T-helper 17 cell (primary cell): ENCODE measurements at regions not wholly inside any gene's neighbourhood (a gene's known extent, or its start where the extent isn't known, plus 50 kb on each side); places are given as distances from the start of the nearest gene placed in this dataset.
"Not testable (repeated sequence)": the region's sequence is repeated elsewhere in the genome, so short reads cannot be mapped to it uniquely, and the experiment has no call there.

ENCODE experiments used
- ATAC-seq: fragments of 150-1000 bp; cut with Tn5 transposase; 2 replicates; pipeline ENCODE4 v1.10.0; 2021; ENCODE audit warnings: mild to moderate bottlenecking, moderate library complexity
- DNase-seq, 3 donors: peaks; one replicate each; pipeline versions ENCODE4 v3.0.0 to v3.0.0-alpha.2; 2020 to 2021
- H3K9me3 ChIP-seq: one replicate; pipeline ENCODE4 v1.7.0; 2013; ENCODE audit warnings: low read length, mild to moderate bottlenecking; ENCODE audit not compliant: control insufficient read depth, poor library complexity, severe bottlenecking
- H3K27ac Mint-ChIP-seq: one replicate; pipeline ENCODE4 v1.8.0; 2022; ENCODE audit warnings: mild to moderate bottlenecking, moderate library complexity, mixed read lengths
- H3K27me3 Mint-ChIP-seq: one replicate; pipeline ENCODE4 v1.8.0; 2022; ENCODE audit warnings: mixed read lengths
- H3K36me3 Mint-ChIP-seq: one replicate; pipeline ENCODE4 v1.8.0; 2022; ENCODE audit warnings: low read depth, mixed read lengths
- H3K4me1 Mint-ChIP-seq: one replicate; pipeline ENCODE4 v1.8.0; 2022; ENCODE audit warnings: mild to moderate bottlenecking, mixed read lengths
- H3K4me3 Mint-ChIP-seq: one replicate; pipeline ENCODE4 v1.8.0; 2022; ENCODE audit warnings: mild to moderate bottlenecking, moderate library complexity, mixed read lengths

DNA sequence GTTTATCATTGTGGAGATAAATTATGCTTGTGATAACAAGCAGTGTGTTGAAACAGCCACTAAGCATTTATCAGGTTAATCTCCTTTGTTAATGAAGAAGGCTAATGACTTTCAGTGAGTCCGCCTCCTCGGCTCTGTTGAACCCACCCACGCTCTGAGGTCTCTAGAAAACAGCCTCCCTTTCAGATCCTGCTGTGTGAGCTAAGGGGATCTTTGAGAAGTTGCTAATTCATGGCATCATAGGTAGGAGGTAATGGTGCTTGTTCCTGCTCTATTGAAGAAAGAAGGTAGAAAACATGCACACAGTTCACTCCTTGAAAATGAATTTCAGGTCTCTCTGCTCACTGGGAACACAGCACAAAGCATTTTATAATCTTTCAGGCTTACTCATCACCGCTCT is 483.9 kb downstream of the AACS start:
- Mint-ChIP-seq H3K27ac (no peak overlapping the region), H3K27me3 (peaks cover 6% of the 10 kb centered on the region), H3K36me3 (no peaks in the 10 kb centered on the region), H3K4me1 (no peaks in the 10 kb centered on the region), H3K4me3 (no peak overlapping the region)
- peaks cover 3% of the 10 kb centered on the region for H3K9me3 ChIP-seq
- DNase-seq, result no peak
- ATAC-seq, result no peak

DNA sequence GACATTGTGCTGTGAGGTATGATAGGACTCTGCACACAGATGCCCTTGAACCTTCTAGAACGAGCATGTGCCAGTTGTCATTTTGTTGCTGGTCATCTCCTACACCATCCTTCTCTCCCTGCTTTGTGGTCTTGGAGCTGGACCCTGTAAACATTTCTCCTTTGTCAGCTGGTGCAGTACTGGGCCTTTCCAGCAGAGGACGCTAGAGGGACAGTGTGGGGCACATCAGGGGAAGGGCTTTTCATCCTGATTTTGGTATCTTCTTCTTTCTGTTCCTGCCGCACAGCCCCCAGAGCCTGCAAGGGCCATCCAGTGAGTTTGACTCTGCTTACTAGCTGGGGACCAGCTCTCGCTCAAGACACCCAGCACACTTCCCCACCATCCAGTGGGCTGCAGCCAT is 484.6 kb downstream of the AACS start:
- Mint-ChIP-seq H3K27ac (no peak overlapping the region), H3K4me3 (no peak overlapping the region), H3K36me3 (no peaks in the 10 kb centered on the region), H3K27me3 (peaks cover 6% of the 10 kb centered on the region), H3K4me1 (no peaks in the 10 kb centered on the region)
- ATAC-seq (no peak), DNase-seq (no peak)
- H3K9me3 ChIP-seq, result peaks cover 3% of the 10 kb centered on the region

DNA sequence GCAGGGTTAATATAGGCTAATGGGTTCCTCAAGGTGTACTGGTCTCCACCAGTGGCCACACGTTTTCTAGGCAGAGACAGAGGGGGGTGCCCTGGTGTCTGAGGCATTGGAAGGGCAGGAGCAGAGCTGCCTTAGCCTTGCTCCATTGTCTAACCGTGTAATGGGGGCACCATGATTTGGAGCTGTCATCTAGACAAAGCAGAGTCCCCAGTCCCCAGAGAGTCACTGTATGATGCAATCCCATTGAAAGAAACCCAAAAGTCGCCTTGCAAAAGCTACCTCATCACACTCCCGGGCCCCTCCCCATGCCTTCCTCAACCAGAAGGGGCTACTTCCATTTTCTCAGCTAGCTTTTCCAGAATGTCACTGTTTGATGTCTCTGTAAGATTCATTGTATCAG is 487.1 kb downstream of the AACS start:
- peaks cover 6% of the 10 kb centered on the region for H3K27me3 Mint-ChIP-seq
- H3K4me1 Mint-ChIP-seq, result no peaks in the 10 kb centered on the region
- H3K36me3 Mint-ChIP-seq, result no peaks in the 10 kb centered on the region
- no peak overlapping the region for H3K4me3 Mint-ChIP-seq
- DNase-seq (no peak), ATAC-seq (no peak)
- peaks cover 3% of the 10 kb centered on the region for H3K9me3 ChIP-seq
- no peak overlapping the region for H3K27ac Mint-ChIP-seq

- H3K27me3 Mint-ChIP-seq, DNase-seq, H3K27ac Mint-ChIP-seq, ATAC-seq, H3K4me1 Mint-ChIP-seq, H3K9me3 ChIP-seq, H3K36me3 Mint-ChIP-seq, H3K4me3 Mint-ChIP-seq: not testable (repeated sequence)
These were observed 495.8 kb downstream of the AACS start for GRCh38 chr12:125561008-125561407.

- DNase-seq, result no peak
- no peaks in the 10 kb centered on the region for H3K4me1 Mint-ChIP-seq
- H3K36me3 Mint-ChIP-seq, result no peaks in the 10 kb centered on the region
- H3K27ac Mint-ChIP-seq, result no peak overlapping the region
- ATAC-seq, result no peak
- H3K4me3 Mint-ChIP-seq, result no peak overlapping the region
- H3K9me3 ChIP-seq, result no peaks in the 10 kb centered on the region
- H3K27me3 Mint-ChIP-seq, result no peaks in the 10 kb centered on the region
These were observed 499.5 kb downstream of the AACS start for GRCh38 chr12:125564753-125565152.

- no peak for ATAC-seq
These were observed 502.3 kb downstream of the AACS start for GRCh38 chr12:125567581-125567980.

GRCh38 chr12:125568306-125568705 is 503.1 kb downstream of the AACS start:
- no peaks in the 10 kb centered on the region for H3K9me3 ChIP-seq
- Mint-ChIP-seq H3K27me3 (no peaks in the 10 kb centered on the region), H3K36me3 (no peaks in the 10 kb centered on the region), H3K27ac (no peak overlapping the region), H3K4me3 (no peak overlapping the region), H3K4me1 (no peaks in the 10 kb centered on the region)
- ATAC-seq (no peak), DNase-seq (no peak)

More at GRCh38 chr12:125567581-125567980, 502.3 kb downstream of the AACS start:
- Mint-ChIP-seq H3K36me3 (no peaks in the 10 kb centered on the region), H3K27ac (no peak overlapping the region), H3K4me1 (no peaks in the 10 kb centered on the region), H3K27me3 (no peaks in the 10 kb centered on the region), H3K4me3 (no peak overlapping the region)
- no peaks in the 10 kb centered on the region for H3K9me3 ChIP-seq
- DNase-seq, result no peak

- DNase-seq, result no peak
- no peaks in the 10 kb centered on the region for H3K9me3 ChIP-seq
- H3K27me3 Mint-ChIP-seq, result no peaks in the 10 kb centered on the region
- no peak overlapping the region for H3K27ac Mint-ChIP-seq
- no peak for ATAC-seq
- H3K4me1 Mint-ChIP-seq, result no peaks in the 10 kb centered on the region
- no peak overlapping the region for H3K4me3 Mint-ChIP-seq
- H3K36me3 Mint-ChIP-seq, result no peaks in the 10 kb centered on the region
These were observed 508.0 kb downstream of the AACS start for GRCh38 chr12:125573271-125573670.

DNA sequence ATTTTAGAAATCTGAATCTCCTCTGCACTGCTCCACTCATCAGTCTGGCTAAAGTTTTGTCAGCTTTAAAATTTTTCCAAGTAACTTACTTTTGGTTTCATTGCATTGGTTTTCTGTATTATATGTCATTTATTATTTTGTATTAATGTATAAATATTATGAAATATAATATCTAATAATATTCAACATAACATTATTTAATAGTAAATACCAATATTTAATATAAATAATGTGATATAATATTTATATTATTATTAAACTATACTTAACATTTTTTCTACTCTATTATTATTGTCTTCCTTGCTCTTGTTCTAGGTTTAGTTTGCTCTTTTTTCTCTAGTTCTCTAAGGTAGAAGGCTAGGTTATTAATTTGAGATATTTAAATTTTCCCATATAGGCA is 512.1 kb downstream of the AACS start:
- Mint-ChIP-seq H3K4me1 (no peaks in the 10 kb centered on the region), H3K27ac (no peak overlapping the region), H3K27me3 (no peaks in the 10 kb centered on the region), H3K4me3 (no peak overlapping the region), H3K36me3 (no peaks in the 10 kb centered on the region)
- no peak for DNase-seq
- no peaks in the 10 kb centered on the region for H3K9me3 ChIP-seq
- ATAC-seq, result no peak

DNA sequence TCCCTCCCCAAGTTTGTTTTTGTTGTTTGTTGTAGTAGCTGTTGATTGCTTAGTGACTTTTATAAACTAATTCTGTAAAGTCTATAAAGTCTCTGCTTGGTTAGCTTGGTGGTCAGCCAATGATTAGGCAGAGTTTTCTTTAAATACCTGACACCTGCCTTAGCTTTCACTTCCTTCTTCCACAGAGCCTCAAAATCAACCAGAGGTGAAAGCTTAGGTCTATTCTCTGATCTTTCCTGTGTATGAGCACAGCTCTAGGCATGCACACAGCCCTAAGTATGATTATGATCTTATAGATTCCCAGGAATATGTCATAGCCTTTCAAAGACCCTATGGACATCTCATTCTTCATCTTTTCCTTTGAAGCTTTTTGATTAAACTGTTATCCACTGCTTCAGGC is 514.7 kb downstream of the AACS start:
- no peaks in the 10 kb centered on the region for H3K4me1 Mint-ChIP-seq
- no peaks in the 10 kb centered on the region for H3K9me3 ChIP-seq
- ATAC-seq (no peak), DNase-seq (no peak)
- no peak overlapping the region for H3K27ac Mint-ChIP-seq
- no peak overlapping the region for H3K4me3 Mint-ChIP-seq
- H3K36me3 Mint-ChIP-seq, result no peaks in the 10 kb centered on the region
- H3K27me3 Mint-ChIP-seq, result no peaks in the 10 kb centered on the region

- H3K27me3 Mint-ChIP-seq, result no peaks in the 10 kb centered on the region
- no peaks in the 10 kb centered on the region for H3K36me3 Mint-ChIP-seq
- H3K27ac Mint-ChIP-seq, result no peak overlapping the region
These were observed 517.8 kb downstream of the AACS start for GRCh38 chr12:125583071-125583470.

DNA sequence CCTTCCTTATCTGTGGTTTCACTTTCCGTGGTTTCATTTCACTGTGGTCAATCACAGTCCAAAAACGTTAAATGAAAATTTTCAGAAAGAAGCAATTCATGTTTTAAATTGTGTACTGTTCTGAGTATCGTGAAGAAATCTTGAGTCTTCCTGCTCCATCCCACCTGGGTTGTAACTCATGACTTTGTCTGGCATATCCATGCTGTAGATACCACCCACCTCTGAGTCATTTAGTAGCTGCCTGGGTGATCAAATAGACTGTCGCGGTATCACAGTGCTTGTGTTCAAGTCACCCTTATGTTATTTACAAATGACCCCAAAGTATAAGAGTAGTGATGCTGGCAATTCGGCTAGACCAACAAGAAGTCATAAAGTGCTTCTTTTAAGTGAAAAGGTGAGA is 521.2 kb downstream of the AACS start:
- Mint-ChIP-seq H3K4me1 (no peaks in the 10 kb centered on the region), H3K27ac (no peak overlapping the region), H3K36me3 (no peaks in the 10 kb centered on the region), H3K27me3 (no peaks in the 10 kb centered on the region), H3K4me3 (no peak overlapping the region)
- ATAC-seq (no peak), DNase-seq (no peak)
- H3K9me3 ChIP-seq, result no peaks in the 10 kb centered on the region

More at GRCh38 chr12:125583071-125583470, 517.8 kb downstream of the AACS start:
- H3K4me1 Mint-ChIP-seq, result no peaks in the 10 kb centered on the region
- no peak for DNase-seq
- H3K4me3 Mint-ChIP-seq, result no peak overlapping the region
- no peak for ATAC-seq
- H3K9me3 ChIP-seq, result no peaks in the 10 kb centered on the region

- H3K4me1 Mint-ChIP-seq, result no peaks in the 10 kb centered on the region
- H3K36me3 Mint-ChIP-seq, result no peaks in the 10 kb centered on the region
- no peak overlapping the region for H3K4me3 Mint-ChIP-seq
- no peak overlapping the region for H3K27ac Mint-ChIP-seq
- ATAC-seq (no peak), DNase-seq (no peak)
- H3K27me3 Mint-ChIP-seq, result no peaks in the 10 kb centered on the region
- H3K9me3 ChIP-seq, result no peaks in the 10 kb centered on the region
These were observed 528.0 kb downstream of the AACS start for GRCh38 chr12:125593269-125593668.

- no peaks in the 10 kb centered on the region for H3K4me1 Mint-ChIP-seq
- DNase-seq (no peak), ATAC-seq (no peak)
- no peaks in the 10 kb centered on the region for H3K9me3 ChIP-seq
- H3K27ac Mint-ChIP-seq, result no peak overlapping the region
- H3K36me3 Mint-ChIP-seq, result no peaks in the 10 kb centered on the region
- H3K4me3 Mint-ChIP-seq, result no peak overlapping the region
- no peaks in the 10 kb centered on the region for H3K27me3 Mint-ChIP-seq
These were observed 539.7 kb downstream of the AACS start for GRCh38 chr12:125604976-125605375.

GRCh38 chr12:125606312-125606711 is 541.1 kb downstream of the AACS start:
- H3K9me3 ChIP-seq, result no peaks in the 10 kb centered on the region
- ATAC-seq (no peak), DNase-seq (no peak)
- Mint-ChIP-seq H3K36me3 (no peaks in the 10 kb centered on the region), H3K4me1 (no peaks in the 10 kb centered on the region), H3K27me3 (no peaks in the 10 kb centered on the region), H3K4me3 (no peak overlapping the region), H3K27ac (no peak overlapping the region)
